GM12878 (cell line): ENCODE measurements at regions not wholly inside any gene's neighbourhood (a gene's known extent, or its start where the extent isn't known, plus 50 kb on each side); places are given as distances from the start of the nearest gene placed in this dataset.

ENCODE experiments used
- ATAC-seq: fragments of 200-7000 bp; cut with Tn5 transposase; 3 replicates; pipeline ENCODE4 v1.9.1; 2020; ENCODE audit warnings: mild to moderate bottlenecking, moderate library complexity
- BruUV-seq: library from RNA; stranded (reverse); fragments of 400-500 nt; replicated peaks from 2 replicates; lab custom pipeline; 2021; lab: Mats Ljungman, UMichigan
- CTCF ChIA-PET: fragments of 300-600 bp; sonication (Branson Sonifier 250); formaldehyde crosslinking; extraction: SDS; loops from one replicate; lab custom pipeline; 2021; ENCODE audit warnings: inconsistent platforms; lab: Yijun Ruan, JAX
- POLR2A ChIA-PET: fragments of 350-600 bp; formaldehyde crosslinking; extraction: SDS; loops from one replicate; lab custom pipeline; 2021; ENCODE audit warnings: inconsistent platforms; lab: Charles Lee
- RAD21 ChIA-PET: fragments of 300-600 bp; sonication (Branson Sonifier 250); formaldehyde crosslinking; loops from one replicate; lab custom pipeline; 2023; ENCODE audit warnings: antibody characterized with exemption; ENCODE audit not compliant: unreplicated experiment; lab: Charles Lee
- SMC1A ChIA-PET: fragments of 300-600 bp; sonication (Branson Sonifier 250); formaldehyde crosslinking; loops from one replicate; lab custom pipeline; 2023; ENCODE audit not compliant: unreplicated experiment, uncharacterized antibody; lab: Charles Lee
- DNase-seq: peaks from one replicate; pipeline ENCODE4 v3.0.0-alpha.2; 2011; ENCODE audit warnings: low read depth, low spot score
- FAIRE-seq: peaks from 3 replicates; lab custom pipeline; 2011; peaks lifted over from hg19 to GRCh38; lab: Jason Lieb, UNC
- H2AFZ ChIP-seq: 2 replicates; pipeline ENCODE4 v1.6.0; 2011; ENCODE audit warnings: low read depth, low read length, control low read depth; ENCODE audit not compliant: control insufficient read depth
- H3K27ac ChIP-seq: 2 replicates; pipeline ENCODE4 v1.5.1; 2011; ENCODE audit warnings: control low read depth; ENCODE audit not compliant: control insufficient read depth, insufficient read depth
- H3K27me3 ChIP-seq, 2 experiments: replicated peaks in 1 of 2; 2 replicates each; pipeline versions ENCODE4 v1.6.0 to v1.6.1; 2011; ENCODE audit warnings: low read length in 1 of 2; ENCODE audit not compliant: control insufficient read depth in 2 of 2, insufficient read depth in 2 of 2
- H3K36me3 ChIP-seq, 2 experiments: 2 replicates each; pipeline ENCODE4 v1.5.1; 2011; ENCODE audit warnings: low read length in 1 of 2; ENCODE audit not compliant: control insufficient read depth in 2 of 2, insufficient read depth in 2 of 2
- H3K4me1 ChIP-seq: 2 replicates; pipeline ENCODE4 v1.6.1; 2011; ENCODE audit warnings: mild to moderate bottlenecking, low read length, moderate library complexity, mixed read lengths; ENCODE audit not compliant: control insufficient read depth, insufficient read depth
- H3K4me2 ChIP-seq: 2 replicates; pipeline ENCODE4 v1.6.0; 2011; ENCODE audit warnings: control low read depth; ENCODE audit not compliant: control insufficient read depth, insufficient read depth
- H3K4me3 ChIP-seq: fragments of 200-600 bp; sonication (generic); 2 replicates; pipeline ENCODE4 v1.5.1; 2016
- H3K79me2 ChIP-seq: 2 replicates; pipeline ENCODE4 v1.6.0; 2011; ENCODE audit warnings: low read length; ENCODE audit not compliant: control insufficient read depth, insufficient read depth
- H3K9ac ChIP-seq: 2 replicates; pipeline ENCODE4 v1.8.0; 2011; ENCODE audit warnings: low read length, control low read depth, mixed read lengths; ENCODE audit not compliant: control insufficient read depth, insufficient read depth
- H3K9me3 ChIP-seq: replicated peaks from 3 replicates; pipeline ENCODE4 v1.5.1; 2011; ENCODE audit warnings: mild to moderate bottlenecking, low read length; ENCODE audit not compliant: control insufficient read depth, insufficient read depth
- H4K20me1 ChIP-seq: 2 replicates; pipeline ENCODE4 v1.6.0; 2011; ENCODE audit not compliant: control insufficient read depth, insufficient read depth
- CHD1 ChIP-seq: IDR thresholded peaks from 2 replicates; pipeline ENCODE4 v1.6.1; 2012; ENCODE audit warnings: low read depth, low read length, improper control_type of control experiment
- CHD2 ChIP-seq: IDR thresholded peaks from 2 replicates; pipeline ENCODE4 v1.6.1; 2011; ENCODE audit warnings: low read depth, low read length, improper control_type of control experiment, borderline replicate concordance
- CTCF ChIP-seq, 3 experiments: IDR thresholded peaks in 2 of 3; conservative IDR thresholded peaks in 1 of 3; 2 replicates each; pipeline ENCODE4 v1.5.1; 2011; ENCODE audit warnings: low read depth in 3 of 3, low read length in 3 of 3, mild to moderate bottlenecking in 3 of 3, control low read depth in 2 of 3, moderate library complexity in 2 of 3, inconsistent platforms in 1 of 3, mixed read lengths in 1 of 3; ENCODE audit not compliant: control insufficient read depth in 2 of 3, insufficient read depth in 1 of 3; ENCODE audit errors: extremely low read depth in 1 of 3
- EP300 ChIP-seq, 2 experiments: fragments of 150-350 bp in 1 of 2; IDR thresholded peaks; 2 replicates each; pipeline ENCODE4 v1.6.1; 2011 to 2012; ENCODE audit warnings: low read depth in 2 of 2, low read length in 2 of 2, borderline replicate concordance in 1 of 2, improper control_type of control experiment in 1 of 2, inconsistent platforms in 1 of 2; ENCODE audit not compliant: control insufficient read depth in 1 of 2
- EZH2 ChIP-seq: IDR thresholded peaks from 2 replicates; pipeline ENCODE4 v1.6.1; 2012; ENCODE audit warnings: low read depth, mild to moderate bottlenecking, control low read depth, inconsistent platforms, low read length, borderline replicate concordance; ENCODE audit not compliant: control insufficient read depth
- KLF5 ChIP-seq: fragments of 450-650 bp; IDR thresholded peaks from 2 replicates; pipeline ENCODE4 v1.6.1; 2014; ENCODE audit warnings: mild to moderate bottlenecking; ENCODE audit not compliant: partially characterized antibody
- MEF2A ChIP-seq: IDR thresholded peaks from 2 replicates; pipeline ENCODE4 v1.6.1; 2011; ENCODE audit warnings: low read depth, mild to moderate bottlenecking, low read length, moderate library complexity; ENCODE audit not compliant: insufficient read depth
- PAX5 ChIP-seq: IDR thresholded peaks from 2 replicates; pipeline ENCODE4 v1.6.1; 2011; ENCODE audit warnings: low read depth, low read length, borderline replicate concordance
- PAX8 ChIP-seq: fragments of 450-650 bp; IDR thresholded peaks from 2 replicates; pipeline ENCODE4 v1.6.1; 2017; ENCODE audit warnings: mild to moderate bottlenecking, moderate library complexity
- PML ChIP-seq: IDR thresholded peaks from 2 replicates; pipeline ENCODE4 v1.6.1; 2012; ENCODE audit warnings: low read length, inconsistent platforms
- RUNX3 ChIP-seq: IDR thresholded peaks from 2 replicates; pipeline ENCODE4 v1.6.1; 2012; ENCODE audit warnings: low read length, inconsistent platforms
- SPI1 ChIP-seq: IDR thresholded peaks from 2 replicates; pipeline ENCODE4 v1.6.1; 2011; ENCODE audit warnings: low read depth, mild to moderate bottlenecking, low read length, moderate library complexity, borderline replicate concordance; ENCODE audit not compliant: insufficient read depth
- TCF7 ChIP-seq: IDR thresholded peaks from 2 replicates; pipeline ENCODE4 v1.6.1; 2014; ENCODE audit warnings: antibody characterized with exemption, borderline replicate concordance
- WGBS: methylation state at CpG from one replicate; pipeline ENCODE4 v1.1.6; 2016; ENCODE audit warnings: low lambda C conversion rate; ENCODE audit not compliant: insufficient replicate concordance, insufficient coverage; ENCODE audit errors: missing lambda C conversion rate; 5-methylcytosine and 5-hydroxymethylcytosine counted together
- in situ Hi-C: fragments of 300-500 bp; cut with MboI; formaldehyde crosslinking; loops from 9 replicates; pipeline ENCODE4 v1.14.3; 2018; ENCODE audit warnings: mixed read lengths
- intact Hi-C: fragments of 100-400 bp; cut with micrococcal nuclease; formaldehyde crosslinking; loops from one replicate; pipeline ENCODE4 v1.14.2; 2022; ENCODE audit not compliant: unreplicated experiment
- TF ChIP-seq, protein P1 (sequence below): fragments of 450-650 bp; IDR thresholded peaks from 2 replicates; pipeline ENCODE4 v1.6.1; 2014; ENCODE audit warnings: mild to moderate bottlenecking

DNA sequence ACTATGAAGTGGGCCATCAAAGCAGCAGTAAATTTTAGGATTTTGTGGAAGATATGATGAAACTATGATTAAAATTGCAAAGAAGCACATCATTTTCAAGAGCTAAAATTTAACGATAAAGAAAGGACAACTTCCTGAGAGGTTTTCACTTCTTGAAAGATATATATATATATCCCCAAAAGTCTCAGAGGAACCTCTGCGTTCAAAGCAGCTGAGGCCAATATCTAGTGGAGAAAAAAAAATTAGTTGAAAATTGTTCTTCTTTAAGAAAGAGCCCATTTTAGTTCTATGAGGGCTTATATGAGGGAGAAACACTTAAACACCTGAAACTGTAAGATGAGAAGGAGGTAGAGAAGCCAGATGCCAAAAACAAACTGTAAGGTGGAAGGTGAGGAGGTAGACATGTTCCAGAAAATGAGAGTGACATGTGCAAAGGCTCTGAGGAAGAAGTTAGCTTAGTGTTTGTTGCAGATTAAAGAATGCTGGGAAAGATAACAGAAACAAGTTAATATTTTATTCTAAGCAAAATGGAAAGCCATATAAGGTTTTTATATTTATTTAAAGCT is 72.9 kb upstream of the VRK2 start:
- Histone ChIP-seq H3K36me3 (no peaks in the 10 kb centered on the region), H3K4me1 (no peaks in the 10 kb centered on the region), H3K27ac (no peak overlapping the region), H3K9ac (no peak overlapping the region)
- DNase-seq (no peak), ATAC-seq (peak; percentile 22; the same call in 2 of the 3 replicates)
- RAD21 ChIA-PET = interaction anchor here (2.4 kb wide), 1 partner anchor 15 kb away, joined by 13 read pairs; no protein-coding TSS in a partner anchor
- no peak for TF ChIP-seq CHD2
- no peak for TF ChIP-seq PAX5
- TF ChIP-seq PML = no peak
- TF ChIP-seq TCF7 = no peak
- no peak for TF ChIP-seq CHD1
- TF ChIP-seq, all 136 proteins: peak for 0
- FAIRE-seq = peak; percentile 74
- ChIA-PET SMC1A (interaction anchor here (0.7 to 2.4 kb wide), 11 partner anchors 10 to 1438 kb away, joined by 3 to 7 read pairs (median 3); no protein-coding TSS in a partner anchor), POLR2A (no interaction called here), CTCF (interaction anchor here (0.6 to 1.8 kb wide), 7 partner anchors 8 to 1204 kb away, joined by 3 to 8 read pairs (median 4); no protein-coding TSS in a partner anchor)
- 3% methylated on average over 2 of the region's 2 CpGs for WGBS
- peak overlapping the region; percentile 58 for H2AFZ ChIP-seq
- H3K4me3 ChIP-seq = no peak overlapping the region
- in situ Hi-C loops = no loop called here
- no peaks in the 10 kb centered on the region; the same call in 2 of the 3 replicates for H3K9me3 ChIP-seq
- BruUV-seq = no TSS peak
- intact Hi-C loops = no loop called here
- no peaks in the 10 kb centered on the region for H3K79me2 ChIP-seq
- no peaks in the 10 kb centered on the region for H3K27me3 ChIP-seq
- H4K20me1 ChIP-seq = no peaks in the 10 kb centered on the region
- no peak overlapping the region for H3K4me2 ChIP-seq

DNA sequence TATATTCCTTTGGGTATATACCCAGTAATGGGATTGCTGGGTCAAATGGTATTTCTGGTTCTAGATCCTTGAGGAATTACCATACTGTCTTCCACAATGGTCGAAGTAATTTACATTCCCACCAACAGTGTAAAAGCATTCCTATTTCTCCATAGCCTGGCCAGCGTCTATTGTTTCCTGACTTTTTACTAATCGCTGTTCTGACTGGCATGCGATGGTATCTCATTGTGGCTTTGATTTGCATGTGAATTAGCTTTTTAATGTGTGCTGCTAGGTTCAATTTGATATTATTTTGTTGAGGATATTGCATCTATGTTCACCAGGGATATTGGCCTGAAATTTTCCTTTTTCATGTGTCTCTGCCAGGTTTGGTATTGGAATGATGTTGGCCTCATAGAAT is 67.4 kb upstream of the VRK2 start:
- in situ Hi-C loops (no loop called here), intact Hi-C loops (no loop called here)
- no TSS peak for BruUV-seq
- POLR2A ChIA-PET = no interaction called here
- Histone ChIP-seq H3K79me2 (no peaks in the 10 kb centered on the region), H3K9ac (no peak overlapping the region), H3K4me3 (no peak overlapping the region), H2AFZ (no peak overlapping the region), H3K9me3 (no peaks in the 10 kb centered on the region; the same call in 2 of the 3 replicates), H3K4me1 (no peaks in the 10 kb centered on the region), H3K27ac (no peak overlapping the region), H3K27me3 (no peaks in the 10 kb centered on the region), H4K20me1 (no peaks in the 10 kb centered on the region), H3K36me3 (no peaks in the 10 kb centered on the region), H3K4me2 (no peak overlapping the region)
- DNase-seq = no peak
- ATAC-seq = no peak
- TF ChIP-seq TCF7 (no peak), SPI1 (no peak), CTCF (IDR thresholded peaks at IDR 0.05 in 2 of 3, conservative IDR thresholded peaks at IDR 0.05 in 1 of 3; ENCODE audit: control insufficient read depth in 2 of 3, extremely low read depth in 1 of 3, insufficient read depth in 1 of 3, low read depth in 3 of 3, low read length in 3 of 3) (no peak), KLF5 (no peak), EP300 (IDR thresholded peaks at IDR 0.05; ENCODE audit: borderline replicate concordance in 1 of 2, control insufficient read depth in 1 of 2, low read depth in 2 of 2, low read length in 2 of 2) (no peak), RUNX3 (no peak), EZH2 (no peak), MEF2A (no peak), PAX8 (no peak)
- TF ChIP-seq, protein P1, sequence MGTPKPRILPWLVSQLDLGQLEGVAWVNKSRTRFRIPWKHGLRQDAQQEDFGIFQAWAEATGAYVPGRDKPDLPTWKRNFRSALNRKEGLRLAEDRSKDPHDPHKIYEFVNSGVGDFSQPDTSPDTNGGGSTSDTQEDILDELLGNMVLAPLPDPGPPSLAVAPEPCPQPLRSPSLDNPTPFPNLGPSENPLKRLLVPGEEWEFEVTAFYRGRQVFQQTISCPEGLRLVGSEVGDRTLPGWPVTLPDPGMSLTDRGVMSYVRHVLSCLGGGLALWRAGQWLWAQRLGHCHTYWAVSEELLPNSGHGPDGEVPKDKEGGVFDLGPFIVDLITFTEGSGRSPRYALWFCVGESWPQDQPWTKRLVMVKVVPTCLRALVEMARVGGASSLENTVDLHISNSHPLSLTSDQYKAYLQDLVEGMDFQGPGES = no peak
- RAD21 ChIA-PET = no interaction called here
- SMC1A ChIA-PET = no interaction called here
- WGBS = 72% methylated on average over 4 of the region's 4 CpGs
- CTCF ChIA-PET = no interaction called here
- no peak for FAIRE-seq
